H1 (cell line): ENCODE measurements at regions not wholly inside any gene's neighbourhood (a gene's known extent, or its start where the extent isn't known, plus 50 kb on each side); places are given as distances from the start of the nearest gene placed in this dataset.

Experiments used
- CTCF ChIA-PET: fragments of 300-600 bp; sonication (Branson Sonifier 250); formaldehyde crosslinking; loops from one replicate; lab custom pipeline; 2021; ENCODE audit not compliant: partially characterized antibody; lab: Charles Lee
- POLR2A ChIA-PET: fragments of 300-600 bp; sonication (Branson Sonifier 250); formaldehyde crosslinking; loops from one replicate; lab custom pipeline; 2021; ENCODE audit warnings: inconsistent platforms; ENCODE audit not compliant: partially characterized antibody; lab: Charles Lee
- DNase-seq, 2 experiments: peaks; one replicate each; pipeline versions ENCODE4 v3.0.0 to v3.0.0-alpha.2; 2010 to 2022; ENCODE audit warnings: low spot score in 2 of 2, low read depth in 1 of 2, mixed read lengths in 1 of 2
- FAIRE-seq: peaks from 2 replicates; lab custom pipeline; 2011; peaks lifted over from hg19 to GRCh38; lab: Jason Lieb, UNC
- H2AFZ ChIP-seq: 2 replicates; pipeline ENCODE4 v1.8.1; 2012; ENCODE audit warnings: low read length, inconsistent platforms
- H2AK5ac ChIP-seq: 2 replicates; pipeline ENCODE4 v1.6.1; 2013; ENCODE audit warnings: low read depth, low read length
- H2BK120ac ChIP-seq: replicated peaks from 2 replicates; pipeline ENCODE3; 2013; ENCODE audit warnings: low read depth, low read length, inconsistent platforms
- H2BK12ac ChIP-seq: 2 replicates; pipeline ENCODE4 v1.6.1; 2013; ENCODE audit warnings: low read depth, low read length
- H2BK15ac ChIP-seq: 2 replicates; pipeline ENCODE4 v1.6.1; 2013; ENCODE audit warnings: low read length
- H2BK20ac ChIP-seq: 2 replicates; pipeline ENCODE4 v1.6.1; 2013; ENCODE audit warnings: low read length
- H2BK5ac ChIP-seq: 2 replicates; pipeline ENCODE4 v1.6.1; 2013; ENCODE audit warnings: low read depth, low read length
- H3K14ac ChIP-seq: 2 replicates; pipeline ENCODE4 v1.6.1; 2013; ENCODE audit warnings: inconsistent platforms; ENCODE audit not compliant: insufficient read length
- H3K18ac ChIP-seq: 2 replicates; pipeline ENCODE4 v1.6.1; 2013; ENCODE audit warnings: low read length; ENCODE audit errors: extremely low read depth
- H3K23ac ChIP-seq: 2 replicates; pipeline ENCODE4 v1.6.1; 2013; ENCODE audit warnings: inconsistent platforms; ENCODE audit not compliant: insufficient read length
- H3K23me2 ChIP-seq: 2 replicates; pipeline ENCODE4 v1.6.1; 2013; ENCODE audit warnings: low read depth, low read length
- H3K27ac ChIP-seq: 2 replicates; pipeline ENCODE4 v1.6.1; 2011; ENCODE audit warnings: low read depth, low read length, inconsistent platforms
- H3K27me3 ChIP-seq, 4 experiments: replicated peaks in 1 of 4; 1 replicate in 1 of 4; 2 replicates in 3 of 4; pipeline versions ENCODE4 v1.6.1 to v1.8.1; 2011 to 2013; ENCODE audit warnings: low read length in 3 of 4, mild to moderate bottlenecking in 3 of 4, inconsistent platforms in 2 of 4, mixed read lengths in 2 of 4, moderate library complexity in 1 of 4; ENCODE audit not compliant: control insufficient read depth in 3 of 4, insufficient read depth in 3 of 4; ENCODE audit errors: extremely low read depth in 1 of 4
- H3K36me3 ChIP-seq, 4 experiments: 2 replicates each; pipeline versions ENCODE4 v1.6.1 to v1.8.1; 2011 to 2013; ENCODE audit warnings: mild to moderate bottlenecking in 4 of 4, low read length in 3 of 4, moderate library complexity in 2 of 4, control low read depth in 1 of 4, inconsistent platforms in 1 of 4; ENCODE audit not compliant: insufficient read depth in 4 of 4, control insufficient read depth in 2 of 4
- H3K4ac ChIP-seq: replicated peaks from 2 replicates; pipeline ENCODE3; 2013; ENCODE audit warnings: low read length, low read depth, mixed read lengths, inconsistent platforms; ENCODE audit not compliant: insufficient read length
- H3K4me1 ChIP-seq, 4 experiments: replicated peaks in 1 of 4; 1 replicate in 1 of 4; 2 replicates in 3 of 4; pipeline versions ENCODE4 v1.6.1 to v1.8.1; 2011 to 2013; ENCODE audit warnings: low read length in 3 of 4, inconsistent platforms in 2 of 4, mixed read lengths in 1 of 4; ENCODE audit not compliant: insufficient read depth in 4 of 4, control insufficient read depth in 3 of 4
- H3K4me2 ChIP-seq, 2 experiments: 2 replicates each; pipeline versions ENCODE4 v1.6.1 to v1.8.1; 2011 to 2013; ENCODE audit warnings: low read depth in 2 of 2, low read length in 2 of 2, control low read depth in 1 of 2, inconsistent platforms in 1 of 2, mild to moderate bottlenecking in 1 of 2; ENCODE audit not compliant: insufficient read depth in 1 of 2
- H3K4me3 ChIP-seq, 4 experiments: fragments of 200-600, 300-600 bp in 1 of 4; sonication (generic), shearing (Covaris generic), sonication (Bioruptor Twin) in 1 of 4; 2 replicates each; pipeline versions ENCODE4 v1.5.1 to v1.8.1; 2011 to 2016; ENCODE audit warnings: low read length in 4 of 4, low read depth in 3 of 4, control low read depth in 2 of 4, inconsistent platforms in 2 of 4, mild to moderate bottlenecking in 2 of 4, mixed read lengths in 1 of 4, moderate library complexity in 1 of 4; ENCODE audit not compliant: insufficient read depth in 2 of 4; ENCODE audit errors: extremely low read depth in 1 of 4
- H3K56ac ChIP-seq: replicated peaks from 2 replicates; pipeline ENCODE3; 2013; ENCODE audit warnings: low read depth, mild to moderate bottlenecking, mixed read lengths, low read length, inconsistent platforms; ENCODE audit not compliant: insufficient read length
- H3K79me1 ChIP-seq: 2 replicates; pipeline ENCODE4 v1.6.1; 2013; ENCODE audit warnings: low read depth, low read length, control low read depth
- H3K79me2 ChIP-seq, 2 experiments: 2 replicates each; pipeline versions ENCODE4 v1.6.1 to v1.8.1; 2012 to 2013; ENCODE audit warnings: low read length in 2 of 2, mild to moderate bottlenecking in 2 of 2, inconsistent platforms in 1 of 2; ENCODE audit not compliant: insufficient read depth in 2 of 2, control insufficient read depth in 1 of 2
- H3K9ac ChIP-seq, 4 experiments: replicated peaks in 1 of 4; 1 replicate in 1 of 4; 2 replicates in 3 of 4; pipeline versions ENCODE4 v1.6.1 to v1.8.1; 2011 to 2013; ENCODE audit warnings: low read depth in 3 of 4, low read length in 3 of 4, control low read depth in 2 of 4, mild to moderate bottlenecking in 2 of 4, moderate library complexity in 2 of 4, inconsistent platforms in 1 of 4; ENCODE audit errors: extremely low read depth in 1 of 4
- H3K9me3 ChIP-seq, 2 experiments: 2 replicates each; pipeline versions ENCODE4 v1.6.1 to v1.8.1; 2012 to 2013; ENCODE audit warnings: mild to moderate bottlenecking in 2 of 2, moderate library complexity in 2 of 2, control low read depth in 1 of 2, inconsistent platforms in 1 of 2, low read depth in 1 of 2, low read length in 1 of 2, mixed read lengths in 1 of 2; ENCODE audit not compliant: insufficient read depth in 2 of 2
- H4K20me1 ChIP-seq, 2 experiments: replicated peaks in 1 of 2; 2 replicates each; pipeline versions ENCODE3 to v1.8.1; 2011 to 2013; ENCODE audit warnings: inconsistent platforms in 2 of 2, low read length in 2 of 2, mild to moderate bottlenecking in 1 of 2; ENCODE audit not compliant: insufficient read depth in 2 of 2, control insufficient read depth in 1 of 2
- H4K5ac ChIP-seq: 2 replicates; pipeline ENCODE4 v1.6.1; 2013; ENCODE audit warnings: low read length, low read depth, mixed read lengths, inconsistent platforms; ENCODE audit not compliant: insufficient read length
- H4K8ac ChIP-seq: 2 replicates; pipeline ENCODE4 v1.8.0; 2013; ENCODE audit warnings: mild to moderate bottlenecking, moderate library complexity, low read length, inconsistent platforms; ENCODE audit not compliant: insufficient read depth; ENCODE audit errors: extremely low read depth
- H4K91ac ChIP-seq: replicated peaks from 2 replicates; pipeline ENCODE3; 2013; ENCODE audit warnings: low read length, mixed read lengths, inconsistent platforms; ENCODE audit not compliant: insufficient read length
- BACH1 ChIP-seq: IDR thresholded peaks from 2 replicates; pipeline ENCODE4 v1.6.1; 2012; ENCODE audit warnings: low read length, improper control_type of control experiment
- BCL11A ChIP-seq, 2 experiments: IDR thresholded peaks; one replicate each; pipeline ENCODE4 v1.6.1; 2011; ENCODE audit warnings: low read depth in 2 of 2, low read length in 2 of 2, mild to moderate bottlenecking in 2 of 2
- CBX8 ChIP-seq: fragments of 300-800, 300-1000 bp; sonication (generic); IDR thresholded peaks from 2 replicates; pipeline ENCODE4 v1.7.1; 2016; ENCODE audit warnings: low read depth, low read length, borderline replicate concordance
- CEBPB ChIP-seq: IDR thresholded peaks from 2 replicates; pipeline ENCODE4 v1.6.1; 2012; ENCODE audit warnings: low read depth, low read length
- CTBP2 ChIP-seq: IDR thresholded peaks from 2 replicates; pipeline ENCODE4 v1.7.0; 2011; ENCODE audit warnings: borderline replicate concordance, mild to moderate bottlenecking, moderate library complexity, mixed read lengths, low read length; ENCODE audit not compliant: insufficient read depth, insufficient read length
- EGR1 ChIP-seq: IDR thresholded peaks from 2 replicates; pipeline ENCODE4 v1.6.1; 2011; ENCODE audit warnings: low read depth, low read length, borderline replicate concordance
- EP300 ChIP-seq, 2 experiments: IDR thresholded peaks; 1 replicate in 1 of 2; 2 replicates in 1 of 2; pipeline ENCODE4 v1.6.1; 2011 to 2012; ENCODE audit warnings: low read depth in 2 of 2, low read length in 2 of 2, mild to moderate bottlenecking in 2 of 2, borderline replicate concordance in 1 of 2, inconsistent platforms in 1 of 2, moderate library complexity in 1 of 2
- GABPA ChIP-seq: IDR thresholded peaks from 2 replicates; pipeline ENCODE4 v1.6.1; 2011; ENCODE audit warnings: mild to moderate bottlenecking, low read length, moderate library complexity, borderline replicate concordance; ENCODE audit not compliant: insufficient read depth
- HDAC6 ChIP-seq: IDR thresholded peaks from one replicate; pipeline ENCODE4 v1.7.1; 2012; ENCODE audit warnings: low read depth, mild to moderate bottlenecking, inconsistent platforms, low read length, moderate library complexity
- NANOG ChIP-seq: IDR thresholded peaks from 2 replicates; pipeline ENCODE4 v1.6.1; 2011; ENCODE audit warnings: low read length, low read depth, mild to moderate bottlenecking, inconsistent platforms; ENCODE audit not compliant: insufficient read depth, poor library complexity, severe bottlenecking
- PHF8 ChIP-seq: fragments of 200-600 bp; sonication (generic); conservative IDR thresholded peaks from 2 replicates; pipeline ENCODE4 v1.7.1; 2012; ENCODE audit warnings: low read depth, mild to moderate bottlenecking, inconsistent platforms, low read length, moderate library complexity
- RBBP5 ChIP-seq: IDR thresholded peaks from 2 replicates; pipeline ENCODE4 v1.7.1; 2012; ENCODE audit warnings: low read depth, mild to moderate bottlenecking, inconsistent platforms, low read length, moderate library complexity, borderline replicate concordance
- TAF7 ChIP-seq: optimal IDR thresholded peaks from 2 replicates; pipeline ENCODE3; 2011; ENCODE audit warnings: low read depth, mild to moderate bottlenecking, inconsistent platforms, low read length, moderate library complexity, borderline replicate concordance
- WGBS, 2 experiments: shearing (Covaris generic) in 1 of 2; methylation state at CpG; one replicate each; pipeline versions ENCODE4 v1.1.6 to v1.1.7; 2013 to 2015; ENCODE audit warnings: low lambda C conversion rate in 2 of 2, mixed read lengths in 2 of 2, inconsistent platforms in 1 of 2, low coverage in 1 of 2, missing lambda C conversion rate in 1 of 2; ENCODE audit not compliant: insufficient replicate concordance in 2 of 2, insufficient coverage in 1 of 2, insufficient read length in 1 of 2; ENCODE audit errors: extremely low coverage in 1 of 2, missing lambda C conversion rate in 1 of 2; 5-methylcytosine and 5-hydroxymethylcytosine counted together
- TF ChIP-seq, protein P1 (sequence below): IDR thresholded peaks from 2 replicates; pipeline ENCODE4 v1.6.1; 2012; ENCODE audit warnings: inconsistent platforms

DNA sequence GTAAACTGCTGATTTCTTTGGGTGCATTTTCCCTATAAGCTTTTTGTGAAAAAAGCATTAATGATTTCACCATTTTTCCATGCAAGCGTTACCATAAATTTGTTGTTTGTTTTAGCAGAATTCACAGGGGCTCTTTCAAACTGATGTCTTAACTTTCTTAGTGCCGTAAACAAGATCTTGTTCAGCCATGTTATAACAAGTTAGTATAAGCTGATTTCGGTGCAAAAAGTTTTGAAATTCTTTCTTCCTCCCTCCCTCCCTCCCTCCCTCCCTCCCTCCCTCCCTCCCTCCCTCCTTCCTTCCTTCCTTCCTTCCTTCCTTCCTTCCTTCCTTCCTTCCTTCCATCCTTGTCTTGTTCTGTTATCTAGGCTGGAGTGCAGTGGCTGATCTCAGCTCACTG, 71.7 kb upstream of the CHORDC1 start:
- no peak overlapping the region for H4K8ac ChIP-seq
- TF ChIP-seq CBX8, result no peak
- TF ChIP-seq HDAC6, result no peak
- TF ChIP-seq CTBP2, result no peak
- no peak for TF ChIP-seq TAF7
- no peak for TF ChIP-seq NANOG
- TF ChIP-seq, protein P1, sequence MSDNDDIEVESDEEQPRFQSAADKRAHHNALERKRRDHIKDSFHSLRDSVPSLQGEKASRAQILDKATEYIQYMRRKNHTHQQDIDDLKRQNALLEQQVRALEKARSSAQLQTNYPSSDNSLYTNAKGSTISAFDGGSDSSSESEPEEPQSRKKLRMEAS, result no peak
- TF ChIP-seq RBBP5, result no peak
- TF ChIP-seq CEBPB, result no peak
- TF ChIP-seq EP300 (IDR thresholded peaks at IDR 0.05; ENCODE audit: borderline replicate concordance in 1 of 2, low read depth in 2 of 2, low read length in 2 of 2), result no peak
- no peak for TF ChIP-seq GABPA
- TF ChIP-seq EGR1, result no peak
- no peak for TF ChIP-seq BCL11A (IDR thresholded peaks at IDR 0.05; ENCODE audit: low read depth in 2 of 2, low read length in 2 of 2)
- no peak for TF ChIP-seq PHF8
- TF ChIP-seq BACH1, result no peak

More for the DNA sequence above, 71.7 kb upstream of the CHORDC1 start:
- Histone ChIP-seq H3K18ac (no peak overlapping the region), H2BK15ac (no peak overlapping the region), H3K23me2 (no peaks in the 10 kb centered on the region), H3K9ac (no peak overlapping the region), H2BK20ac (no peak overlapping the region), H4K5ac (no peak overlapping the region), H4K20me1 (no peaks in the 10 kb centered on the region), H3K36me3 (no peaks in the 10 kb centered on the region), H2BK120ac (no peak overlapping the region), H4K91ac (no peak overlapping the region), H3K23ac (no peak overlapping the region), H2AFZ (no peak overlapping the region), H3K56ac (no peak overlapping the region), H3K4me3 (no peak overlapping the region), H3K4me1 (no peaks in the 10 kb centered on the region), H3K79me2 (no peaks in the 10 kb centered on the region), H3K4ac (no peak overlapping the region), H3K14ac (no peak overlapping the region), H3K27ac (no peak overlapping the region), H3K9me3 (no peaks in the 10 kb centered on the region), H3K79me1 (no peaks in the 10 kb centered on the region), H2BK5ac (no peak overlapping the region), H2AK5ac (no peak overlapping the region), H2BK12ac (no peak overlapping the region), H3K4me2 (no peak overlapping the region), H3K27me3 (no peaks in the 10 kb centered on the region)
- 92% methylated on average over 3 of the region's 3 CpGs; no CpG with 5 or more reads in 1 of the 2 experiments for WGBS, 2 experiments
- ChIA-PET CTCF (interaction anchor here (0.7 kb wide), 1 partner anchor 10 kb away, joined by 3 read pairs; no protein-coding TSS in a partner anchor), POLR2A (no interaction called here)
- FAIRE-seq, result no peak
- no peak for DNase-seq
